ENCODE measurements at regions not wholly inside any gene's neighbourhood (a gene's known extent, or its start where the extent isn't known, plus 50 kb on each side); places are given as distances from the start of the nearest gene placed in this dataset.

- no peak for TF ChIP-seq CTCF (conservative IDR thresholded peaks at IDR 0.05; ENCODE audit: low read length)
- TF ChIP-seq EZH2phosphoT487 (IDR thresholded peaks at IDR 0.05; ENCODE audit: borderline replicate concordance): no peak
Observed at GRCh38 chr6:164144316-164144715, 729.8 kb downstream of the QKI start.
